ENCODE measurements at regions not wholly inside any gene's neighbourhood (a gene's known extent, or its start where the extent isn't known, plus 50 kb on each side); places are given as distances from the start of the nearest gene placed in this dataset.

DNA sequence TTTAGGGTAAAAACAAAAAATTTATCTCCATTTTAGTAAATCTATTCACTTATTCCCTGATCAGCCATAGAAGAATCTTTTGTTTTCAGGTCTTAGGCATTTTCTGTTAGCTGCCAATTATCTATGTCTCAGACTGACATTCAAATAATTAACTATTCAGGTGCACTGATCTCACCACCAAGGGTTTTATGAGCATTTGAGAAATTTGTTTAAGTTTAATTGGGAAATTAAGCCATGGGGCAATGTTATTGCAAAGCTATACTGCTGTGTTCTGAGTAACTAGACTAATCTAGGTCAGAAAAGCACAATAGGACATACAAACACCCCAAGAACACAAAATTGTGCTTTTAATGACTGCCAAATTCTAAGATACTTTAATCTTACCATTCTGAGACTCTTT lies 210.7 kb upstream of the EDNRB start:
- TF ChIP-seq, protein P1, sequence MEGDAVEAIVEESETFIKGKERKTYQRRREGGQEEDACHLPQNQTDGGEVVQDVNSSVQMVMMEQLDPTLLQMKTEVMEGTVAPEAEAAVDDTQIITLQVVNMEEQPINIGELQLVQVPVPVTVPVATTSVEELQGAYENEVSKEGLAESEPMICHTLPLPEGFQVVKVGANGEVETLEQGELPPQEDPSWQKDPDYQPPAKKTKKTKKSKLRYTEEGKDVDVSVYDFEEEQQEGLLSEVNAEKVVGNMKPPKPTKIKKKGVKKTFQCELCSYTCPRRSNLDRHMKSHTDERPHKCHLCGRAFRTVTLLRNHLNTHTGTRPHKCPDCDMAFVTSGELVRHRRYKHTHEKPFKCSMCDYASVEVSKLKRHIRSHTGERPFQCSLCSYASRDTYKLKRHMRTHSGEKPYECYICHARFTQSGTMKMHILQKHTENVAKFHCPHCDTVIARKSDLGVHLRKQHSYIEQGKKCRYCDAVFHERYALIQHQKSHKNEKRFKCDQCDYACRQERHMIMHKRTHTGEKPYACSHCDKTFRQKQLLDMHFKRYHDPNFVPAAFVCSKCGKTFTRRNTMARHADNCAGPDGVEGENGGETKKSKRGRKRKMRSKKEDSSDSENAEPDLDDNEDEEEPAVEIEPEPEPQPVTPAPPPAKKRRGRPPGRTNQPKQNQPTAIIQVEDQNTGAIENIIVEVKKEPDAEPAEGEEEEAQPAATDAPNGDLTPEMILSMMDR (IDR thresholded peaks at IDR 0.05 in 8 of 11, conservative IDR thresholded peaks at IDR 0.05 in 3 of 11), result no peak
- TF ChIP-seq POLR2A (IDR thresholded peaks at IDR 0.05), result no peak
- TF ChIP-seq POLR2AphosphoS5 (IDR thresholded peaks at IDR 0.05), result no peak
